DMS114 treated with DMSO at 0.1 percent for 48 hours (cell line): ENCODE measurements at regions not wholly inside any gene's neighbourhood (a gene's known extent, or its start where the extent isn't known, plus 50 kb on each side); places are given as distances from the start of the nearest gene placed in this dataset.
"Not testable (repeated sequence)": the region's sequence is repeated elsewhere in the genome, so short reads cannot be mapped to it uniquely, and the experiment has no call there.

Experiments used
- DNase-seq: peaks from one replicate; lab custom pipeline; 2025; ENCODE audit not compliant: unreplicated experiment; lab: John Stamatoyannopoulos, UW

DNA sequence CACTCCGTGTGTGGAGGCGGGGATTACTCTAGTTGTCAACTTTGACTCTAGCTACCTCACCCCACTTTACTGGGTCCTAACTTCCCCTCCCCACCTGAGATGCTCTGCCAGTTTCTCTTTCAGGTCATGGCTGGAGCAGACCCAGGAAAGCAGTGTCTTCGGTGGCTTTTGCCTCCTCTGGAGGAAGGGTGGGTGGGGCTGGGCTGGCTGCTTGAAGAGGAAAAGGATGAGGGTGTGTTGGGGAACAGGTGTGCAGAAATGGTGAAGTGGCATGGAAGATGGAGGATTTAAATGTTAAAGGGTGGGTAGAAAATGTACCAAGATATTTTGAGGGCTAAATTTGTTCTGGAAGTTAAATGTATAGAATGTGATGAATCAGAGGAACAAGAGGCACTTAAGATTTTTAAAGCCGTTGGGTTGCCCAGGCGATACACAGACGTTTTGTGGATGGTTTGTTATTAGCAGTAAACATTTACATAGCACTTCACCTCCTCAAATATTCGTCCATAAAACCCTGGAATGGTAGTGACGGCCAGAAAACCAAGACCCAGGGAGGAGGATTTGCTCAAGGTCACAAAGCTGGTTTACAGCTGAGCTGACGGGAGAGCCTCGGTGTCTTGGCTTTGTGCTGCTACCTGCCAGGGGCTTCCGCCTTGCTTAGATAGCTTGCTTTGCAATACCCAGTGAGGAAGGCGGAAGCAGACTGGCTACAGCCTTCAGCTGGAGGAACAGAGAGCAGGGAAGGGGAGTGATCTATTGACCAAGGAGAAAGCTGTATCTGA, 72.2 kb upstream of the PRMT8 start:
- DNase-seq, result no peak

DNA sequence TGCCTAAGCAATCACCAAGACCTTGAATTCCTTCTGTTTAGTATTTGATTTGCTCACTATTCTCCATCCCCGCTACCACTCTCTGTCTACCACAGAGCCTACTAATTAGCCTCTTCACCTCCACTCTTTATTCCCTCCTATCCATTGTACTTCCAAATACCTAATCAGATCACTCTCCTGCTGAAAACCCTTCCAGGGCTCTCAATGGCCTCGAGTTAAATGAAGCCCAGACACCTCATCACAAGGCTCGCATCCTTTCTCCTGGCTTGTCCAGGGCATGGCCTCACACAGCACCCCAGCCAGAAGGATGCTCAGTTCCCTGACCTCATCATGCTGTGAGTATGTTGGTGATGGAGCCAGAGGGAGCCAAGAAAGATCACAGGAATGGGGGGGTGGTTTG, 71.4 kb upstream of the PRMT8 start:
- no peak for DNase-seq

DNA sequence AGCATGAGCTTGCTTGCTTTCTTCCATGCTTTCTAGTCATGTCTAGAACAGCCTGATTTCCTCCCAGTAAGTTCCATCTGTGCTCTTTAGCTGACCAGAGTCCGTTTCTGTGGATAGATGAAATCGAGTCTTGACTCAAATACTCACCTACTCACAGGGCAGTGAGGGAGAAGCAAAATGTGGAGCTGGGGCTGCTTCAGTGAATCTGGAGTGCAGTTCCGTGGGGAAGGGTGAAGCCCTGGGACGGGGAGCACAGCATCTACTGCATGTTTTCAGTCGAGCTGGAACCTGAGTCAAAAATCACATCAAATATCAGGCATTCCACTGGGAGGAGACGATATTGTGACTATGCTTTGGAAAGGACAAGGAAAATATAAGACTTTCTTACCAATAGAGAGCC, 70.3 kb upstream of the PRMT8 start:
- DNase-seq, result no peak

DNA sequence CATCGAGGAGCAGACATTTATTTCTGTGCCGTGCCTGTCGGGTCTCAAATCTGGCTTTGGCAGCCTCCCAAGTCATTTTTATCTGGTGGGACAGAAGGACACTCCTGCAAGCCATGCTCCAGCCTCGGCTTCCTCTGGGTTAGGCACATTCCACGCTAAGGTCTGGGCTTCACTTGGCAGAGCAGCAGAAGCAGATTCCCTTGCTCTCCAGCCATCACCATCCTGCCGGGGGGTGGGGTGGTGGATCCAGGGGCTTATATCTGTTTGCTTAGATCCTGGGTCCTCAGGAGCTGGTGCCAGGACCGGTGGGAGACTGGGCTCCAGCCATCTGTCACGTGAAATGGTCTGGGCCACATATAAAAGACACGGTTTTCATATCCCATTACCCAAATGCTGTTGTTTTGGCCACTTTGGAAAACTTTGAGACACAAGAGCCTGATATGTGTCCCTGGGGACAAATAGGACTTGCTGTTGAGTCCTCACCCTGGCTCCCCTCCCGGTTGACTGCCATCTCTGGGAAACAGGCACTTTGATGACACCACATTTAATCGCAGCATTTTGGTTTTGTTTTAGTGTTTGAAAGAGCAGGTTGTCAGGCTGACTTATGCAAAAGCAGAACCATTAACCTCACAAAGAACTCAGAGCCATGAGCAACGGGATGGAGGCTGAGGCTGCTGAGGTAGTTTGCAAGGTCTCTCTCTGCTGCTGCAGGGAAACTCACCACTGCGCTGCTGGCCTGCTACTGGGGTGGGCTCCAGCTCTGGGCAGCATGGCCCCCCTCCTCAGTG, 69.6 kb upstream of the PRMT8 start:
- no peak for DNase-seq

DNA sequence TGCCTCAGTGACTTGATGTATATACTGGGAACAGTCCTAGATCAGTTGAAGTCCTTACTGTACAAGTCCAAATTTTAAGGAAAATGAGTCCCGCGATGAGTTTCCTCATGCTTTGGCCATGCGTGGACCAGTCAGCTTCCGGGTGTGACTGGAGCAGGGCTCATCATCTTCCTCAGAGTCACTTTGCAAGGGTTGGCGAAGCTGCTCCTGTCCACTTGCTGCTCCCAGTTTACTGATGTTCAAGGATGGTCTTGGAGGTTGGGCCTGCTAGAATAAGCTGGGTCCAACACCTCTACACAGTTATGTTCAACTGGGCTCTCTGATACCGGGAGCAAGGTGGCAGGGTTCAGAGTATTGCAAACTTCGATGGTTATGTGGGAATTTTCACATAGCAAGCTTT, 66.2 kb upstream of the PRMT8 start:
- DNase-seq, result not testable (repeated sequence)

DNA sequence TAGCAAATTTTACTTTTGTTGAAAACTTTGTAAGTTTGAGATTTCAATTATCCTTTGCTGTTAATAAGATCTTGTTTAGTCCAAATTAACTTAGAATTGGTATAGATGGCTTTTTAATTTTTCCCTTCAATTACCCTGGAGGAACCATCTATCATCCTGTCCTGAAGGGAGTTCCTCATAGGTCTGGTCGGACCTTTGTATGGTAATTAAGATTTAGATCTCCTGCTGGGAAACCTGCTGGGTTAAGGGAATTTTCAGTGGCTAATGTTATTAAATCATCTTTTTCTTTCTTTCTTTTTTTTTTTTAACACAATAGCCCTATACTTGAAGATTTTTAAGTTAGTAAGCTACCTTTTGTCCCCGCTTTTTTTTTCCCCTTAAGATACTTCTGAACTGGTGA, 63.0 kb upstream of the PRMT8 start:
- DNase-seq, result no peak

DNA sequence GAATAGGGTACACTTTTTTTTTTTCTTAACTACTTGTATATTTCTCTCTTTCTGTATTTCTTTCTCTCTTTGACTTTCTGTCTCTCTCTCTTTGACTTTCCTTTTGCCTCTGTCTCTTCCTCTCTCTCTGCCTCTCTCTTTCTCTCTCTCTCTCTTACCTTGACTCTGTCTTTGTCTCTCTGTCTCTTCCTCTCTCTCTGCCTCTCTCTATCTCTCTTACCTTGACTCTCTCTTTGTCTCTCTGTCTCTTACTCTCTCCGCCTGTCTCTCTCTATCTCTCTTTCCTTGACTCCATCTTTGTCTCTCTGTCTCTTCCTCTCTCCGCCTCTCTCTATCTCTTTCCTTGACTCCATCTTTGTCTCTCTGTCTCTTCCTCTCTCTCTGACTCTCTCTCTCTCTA, 62.4 kb upstream of the PRMT8 start:
- no peak for DNase-seq

DNA sequence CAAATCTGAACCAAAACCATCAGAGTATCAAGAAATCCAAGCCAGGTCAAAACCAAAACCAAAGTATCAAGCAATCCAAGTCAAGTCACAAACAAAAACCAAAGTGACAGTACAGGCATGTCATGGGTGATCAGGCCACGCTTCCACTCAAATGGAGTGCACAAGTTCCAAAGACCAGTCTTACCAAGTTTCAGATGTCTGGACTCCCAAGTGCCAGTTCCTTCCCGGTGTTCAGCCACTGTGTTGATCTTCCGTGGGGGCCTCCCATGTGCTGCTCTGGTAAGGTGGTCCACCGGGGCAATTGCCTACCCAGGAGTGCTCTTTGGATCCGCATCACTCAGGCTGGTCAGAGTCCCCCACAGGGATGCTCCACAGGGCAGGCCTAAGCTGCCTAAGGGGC, 61.5 kb upstream of the PRMT8 start:
- DNase-seq, result not testable (repeated sequence)

DNA sequence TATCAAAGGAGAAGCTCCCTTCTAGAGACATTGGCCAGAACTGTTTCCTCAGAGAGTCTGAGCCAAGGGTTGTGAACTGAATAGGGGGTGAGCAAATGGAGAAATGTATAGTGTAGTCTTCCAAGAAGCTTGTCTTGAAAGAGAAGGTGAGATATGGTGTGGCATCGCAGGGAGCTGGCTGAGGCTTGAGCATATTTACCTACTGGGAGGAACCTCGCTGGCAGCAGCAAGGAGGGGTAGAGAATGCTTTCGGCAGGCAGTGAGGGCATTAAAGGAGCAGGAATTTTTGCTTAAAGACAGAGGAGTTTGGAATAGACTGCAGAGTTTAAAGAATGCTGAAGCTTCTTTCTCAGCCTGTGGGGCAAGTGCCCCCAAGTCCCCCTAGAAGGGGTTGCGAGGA, 59.3 kb upstream of the PRMT8 start:
- DNase-seq, result no peak

DNA sequence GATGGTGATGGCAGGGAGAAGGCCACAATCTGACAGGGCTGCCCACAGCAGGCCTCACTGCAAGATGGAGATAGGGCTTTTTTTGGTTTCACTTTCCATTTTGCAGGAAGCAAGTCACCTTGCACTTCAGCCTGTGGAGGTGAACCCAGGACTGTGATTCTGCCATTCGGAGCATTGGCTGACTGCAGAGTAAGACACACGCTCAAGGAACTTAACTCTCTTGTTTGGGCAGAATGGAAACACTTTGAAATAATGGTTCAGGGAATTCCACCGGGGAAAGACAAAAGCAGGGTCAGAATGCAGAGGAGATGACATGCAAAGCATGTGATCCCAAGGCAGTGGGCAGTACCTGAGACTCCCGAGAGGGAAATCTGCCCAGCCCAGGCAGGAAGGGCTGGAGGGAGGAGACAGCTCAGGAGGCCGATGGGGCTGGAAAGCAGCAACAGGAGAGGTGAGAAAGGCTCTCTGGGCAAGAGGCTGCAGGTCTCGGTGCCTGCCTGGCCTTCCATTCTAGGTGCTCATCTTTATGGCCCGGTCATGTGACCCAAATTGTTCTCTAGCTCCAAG, 58.7 kb upstream of the PRMT8 start:
- DNase-seq, result no peak

DNA sequence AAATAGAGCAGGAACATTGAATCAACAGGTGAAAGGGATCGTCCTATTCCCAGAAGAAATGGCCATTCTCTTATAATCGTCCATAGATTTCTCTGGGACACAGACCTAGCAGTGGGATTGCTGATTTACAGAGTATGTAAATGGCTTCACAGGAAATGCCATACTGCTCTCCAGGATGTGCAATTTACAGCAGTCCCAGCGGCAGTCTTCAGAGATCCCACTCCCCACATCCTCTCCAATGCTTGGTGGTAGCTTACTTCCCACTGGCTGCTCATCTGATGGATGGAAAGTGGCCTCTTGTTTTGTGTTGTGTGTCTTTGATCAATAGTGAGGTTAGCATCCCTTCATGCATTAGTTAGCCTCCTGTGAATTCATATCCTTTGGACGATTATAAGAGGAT, 58.1 kb upstream of the PRMT8 start:
- no peak for DNase-seq

DNA sequence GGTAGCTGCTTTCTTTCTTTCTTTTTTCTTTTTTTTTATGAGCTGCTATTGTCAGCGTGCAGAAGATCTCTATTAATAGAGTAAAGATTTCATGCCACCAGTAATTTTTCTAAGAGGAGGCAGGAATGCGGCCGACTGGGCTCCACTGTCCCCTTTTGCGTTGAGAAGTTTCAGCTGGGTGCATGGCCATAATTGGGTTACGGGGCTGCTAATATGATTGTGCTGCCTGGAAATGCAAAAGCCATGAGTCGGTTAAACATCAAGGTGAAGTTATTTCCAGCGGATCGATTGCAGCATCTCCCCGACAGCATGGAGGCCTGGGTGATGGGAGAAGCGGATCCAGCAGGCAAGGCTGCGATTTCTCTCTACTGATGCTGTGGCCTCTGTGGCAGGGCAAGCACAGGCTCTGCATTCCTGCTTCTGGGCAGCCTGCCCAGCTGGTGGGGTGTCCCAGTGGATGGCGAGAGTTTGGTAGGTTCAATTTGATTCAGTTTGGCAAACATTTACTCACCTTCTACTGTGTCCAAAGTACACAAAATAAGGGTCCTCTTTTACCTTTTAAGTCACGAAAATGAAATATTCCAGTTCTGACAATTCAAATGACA, 54.4 kb upstream of the PRMT8 start:
- no peak for DNase-seq

DNA sequence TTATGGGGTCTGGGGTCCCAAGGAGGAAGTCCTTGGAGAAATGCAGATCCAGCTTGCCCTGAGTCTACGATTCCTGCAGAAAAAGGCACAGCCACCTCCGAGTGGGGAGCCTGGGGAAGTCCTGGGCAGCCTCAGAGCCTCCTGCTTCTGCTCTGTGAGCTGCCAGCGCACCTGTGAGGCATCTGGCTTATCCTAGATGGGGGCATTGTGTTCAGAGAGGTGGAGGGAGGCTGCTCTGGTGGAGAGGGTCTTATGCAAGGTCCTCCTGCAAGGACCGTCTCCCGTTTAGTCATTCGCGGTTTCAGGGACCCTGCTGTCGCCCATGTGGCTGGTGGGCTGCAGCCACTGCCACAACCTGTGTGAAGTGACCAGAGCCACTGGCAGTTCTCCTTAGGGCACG, 53.0 kb upstream of the PRMT8 start:
- DNase-seq, result no peak

DNA sequence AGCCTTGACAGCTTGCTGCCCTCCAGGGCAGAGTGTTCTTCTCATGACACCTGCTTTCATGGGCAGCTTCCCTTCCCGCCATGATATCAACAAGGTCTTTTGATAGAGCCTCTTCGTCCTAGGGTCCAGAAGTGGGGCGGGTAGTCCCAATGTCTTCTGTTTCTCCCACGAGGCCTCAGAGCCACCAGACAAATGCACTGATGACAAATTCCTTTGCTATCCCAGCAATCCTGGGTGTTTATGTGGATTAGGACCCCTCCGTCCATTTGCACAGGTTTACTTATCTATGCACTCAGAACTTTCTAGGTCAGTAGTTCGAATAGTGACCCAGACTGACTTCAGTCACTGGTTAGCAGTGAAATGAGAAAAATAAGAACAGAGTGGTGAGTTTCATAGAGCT, 52.6 kb upstream of the PRMT8 start:
- no peak for DNase-seq
